ENCODE measurements at regions not wholly inside any gene's neighbourhood (a gene's known extent, or its start where the extent isn't known, plus 50 kb on each side); places are given as distances from the start of the nearest gene placed in this dataset.

GRCh38 chr11:98600786-98601773, 419.7 kb upstream of the CNTN5 start:
- TF ChIP-seq CTCF (IDR thresholded peaks at IDR 0.05 in 4 of 5, conservative IDR thresholded peaks at IDR 0.05 in 1 of 5) (no peak), POLR2A (IDR thresholded peaks at IDR 0.05) (no peak)

Data from gastrocnemius medialis (tissue), 4 donors.